ENCODE measurements at regions not wholly inside any gene's neighbourhood (a gene's known extent, or its start where the extent isn't known, plus 50 kb on each side); places are given as distances from the start of the nearest gene placed in this dataset.
A peak's percentile ranks its signal among the peaks of the same experiment; 100 is the strongest.
"Not testable (repeated sequence)": the region's sequence is repeated elsewhere in the genome, so short reads cannot be mapped to it uniquely, and the experiment has no call there.

GRCh38 chr4:19577097-19577496 is 674.6 kb upstream of the SLIT2 start:
- no peak for DNase-seq

GRCh38 chr4:19575924-19576323 is 675.8 kb upstream of the SLIT2 start:
- peak; percentile 23 to 51 for DNase-seq

GRCh38 chr4:19566041-19566440 is 685.7 kb upstream of the SLIT2 start:
- DNase-seq: no peak

GRCh38 chr4:19562456-19562855 is 689.2 kb upstream of the SLIT2 start:
- no peak for DNase-seq

GRCh38 chr4:19557161-19557560 is 694.5 kb upstream of the SLIT2 start:
- no peak for DNase-seq

GRCh38 chr4:19556276-19556675 is 695.4 kb upstream of the SLIT2 start:
- not testable (repeated sequence) for DNase-seq

- no peak for DNase-seq
These were observed 704.2 kb upstream of the SLIT2 start for GRCh38 chr4:19547463-19547862.

GRCh38 chr4:19544446-19545125 is 707.1 kb upstream of the SLIT2 start:
- no peak for DNase-seq

GRCh38 chr4:19540859-19541540 is 710.7 kb upstream of the SLIT2 start:
- no peak for DNase-seq

GRCh38 chr4:19539201-19539600 is 712.5 kb upstream of the SLIT2 start:
- no peak for DNase-seq

- DNase-seq: no peak
These were observed 717.5 kb upstream of the SLIT2 start for GRCh38 chr4:19534159-19534558.

GRCh38 chr4:19531906-19532848 is 719.5 kb upstream of the SLIT2 start:
- no peak for DNase-seq

GRCh38 chr4:19523964-19524363 is 727.7 kb upstream of the SLIT2 start:
- no peak for DNase-seq

GRCh38 chr4:19522966-19523365 is 728.7 kb upstream of the SLIT2 start:
- DNase-seq: no peak

GRCh38 chr4:19520939-19521520 is 730.7 kb upstream of the SLIT2 start:
- DNase-seq: no peak

GRCh38 chr4:19514276-19515070 is 737.2 kb upstream of the SLIT2 start:
- peak; percentile 4 to 24 for DNase-seq

- DNase-seq: no peak
These were observed 739.6 kb upstream of the SLIT2 start for GRCh38 chr4:19512086-19512485.

- no peak for DNase-seq
These were observed 740.7 kb upstream of the SLIT2 start for GRCh38 chr4:19510993-19511392.

GRCh38 chr4:19508442-19508841 is 743.3 kb upstream of the SLIT2 start:
- no peak for DNase-seq

GRCh38 chr4:19497705-19498104 is 754.0 kb upstream of the SLIT2 start:
- DNase-seq: no peak

- DNase-seq: no peak
These were observed 754.9 kb upstream of the SLIT2 start for GRCh38 chr4:19496756-19497155.

- DNase-seq: no peak
These were observed 756.7 kb upstream of the SLIT2 start for GRCh38 chr4:19494961-19495360.

Measured in Kasumi-1 (cell line).